ENCODE measurements at regions not wholly inside any gene's neighbourhood (a gene's known extent, or its start where the extent isn't known, plus 50 kb on each side); places are given as distances from the start of the nearest gene placed in this dataset.

DNA sequence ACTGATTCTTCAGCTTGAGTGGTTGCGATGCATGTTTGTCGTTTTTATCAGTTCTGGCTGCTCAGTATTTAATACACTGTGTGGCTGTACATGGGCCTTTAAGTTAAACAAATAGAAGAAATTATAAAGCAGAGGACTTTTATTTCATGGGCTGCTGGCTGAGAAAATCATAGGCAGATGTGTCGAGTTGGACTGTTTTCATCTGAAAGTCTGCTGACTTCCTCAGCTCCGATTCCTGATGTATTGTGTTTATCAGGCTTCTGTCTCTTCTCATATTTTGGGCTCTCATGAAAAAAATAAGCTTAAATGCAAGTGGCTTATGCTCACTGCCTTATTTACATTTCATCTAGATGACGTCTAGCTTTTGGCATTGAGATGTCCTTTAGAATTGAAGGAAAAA is 129.5 kb upstream of the GGTLC1 start:
- Histone ChIP-seq H3K27me3 (replicated peaks; ENCODE audit: insufficient read depth, low read depth, low read length, poor library complexity) (no peaks in the 10 kb centered on the region), H3K9me3 (ENCODE audit: low read depth, low read length, poor library complexity, severe bottlenecking) (no peaks in the 10 kb centered on the region), H3K4me3 (ENCODE audit: low read depth, low read length, poor library complexity, severe bottlenecking) (no peak overlapping the region), H3K4me1 (ENCODE audit: insufficient read depth, low read length, poor library complexity, severe bottlenecking) (peaks cover 3% of the 10 kb centered on the region), H3K36me3 (ENCODE audit: insufficient read depth, low read length, poor library complexity, severe bottlenecking) (no peaks in the 10 kb centered on the region), H3K27ac (ENCODE audit: low read depth, low read length, poor library complexity, severe bottlenecking) (no peak overlapping the region)
- CTCF ChIA-PET = no interaction called here
- POLR2A ChIA-PET (ENCODE audit: low non-redundant PET) = no interaction called here
- intact Hi-C loops (cut with micrococcal nuclease; ENCODE audit: unreplicated experiment) = no loop called here
- TF ChIP-seq, protein P1, sequence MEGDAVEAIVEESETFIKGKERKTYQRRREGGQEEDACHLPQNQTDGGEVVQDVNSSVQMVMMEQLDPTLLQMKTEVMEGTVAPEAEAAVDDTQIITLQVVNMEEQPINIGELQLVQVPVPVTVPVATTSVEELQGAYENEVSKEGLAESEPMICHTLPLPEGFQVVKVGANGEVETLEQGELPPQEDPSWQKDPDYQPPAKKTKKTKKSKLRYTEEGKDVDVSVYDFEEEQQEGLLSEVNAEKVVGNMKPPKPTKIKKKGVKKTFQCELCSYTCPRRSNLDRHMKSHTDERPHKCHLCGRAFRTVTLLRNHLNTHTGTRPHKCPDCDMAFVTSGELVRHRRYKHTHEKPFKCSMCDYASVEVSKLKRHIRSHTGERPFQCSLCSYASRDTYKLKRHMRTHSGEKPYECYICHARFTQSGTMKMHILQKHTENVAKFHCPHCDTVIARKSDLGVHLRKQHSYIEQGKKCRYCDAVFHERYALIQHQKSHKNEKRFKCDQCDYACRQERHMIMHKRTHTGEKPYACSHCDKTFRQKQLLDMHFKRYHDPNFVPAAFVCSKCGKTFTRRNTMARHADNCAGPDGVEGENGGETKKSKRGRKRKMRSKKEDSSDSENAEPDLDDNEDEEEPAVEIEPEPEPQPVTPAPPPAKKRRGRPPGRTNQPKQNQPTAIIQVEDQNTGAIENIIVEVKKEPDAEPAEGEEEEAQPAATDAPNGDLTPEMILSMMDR (conservative IDR thresholded peaks at IDR 0.05; ENCODE audit: low read depth, low read length) = no peak
- TF ChIP-seq EZH2 (IDR thresholded peaks at IDR 0.05; ENCODE audit: borderline replicate concordance, low read depth, low read length, poor library complexity, severe bottlenecking) = no peak
- no peak for DNase-seq (ENCODE audit: low spot score)
- no TSS peak for BruUV-seq (replicated peaks)

DNA sequence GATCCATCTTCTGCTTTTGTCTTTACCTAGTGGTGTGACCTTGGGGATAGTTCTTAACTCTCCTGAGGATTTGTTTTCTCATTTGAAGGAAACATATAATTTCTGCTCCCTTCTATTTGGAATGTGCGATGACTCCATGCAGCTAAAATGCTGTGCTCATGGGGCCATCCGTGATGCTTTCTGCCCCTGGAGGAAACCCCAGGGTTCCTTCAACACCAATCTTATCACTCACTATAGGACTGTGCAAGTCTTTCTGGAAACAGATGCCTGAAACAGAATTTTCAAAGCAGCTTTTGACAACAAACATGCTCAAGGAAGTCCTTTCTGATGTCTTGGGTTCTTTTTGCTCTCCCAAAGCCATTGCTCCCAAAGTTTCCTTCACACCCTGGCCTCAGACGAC is 128.8 kb upstream of the GGTLC1 start:
- H3K27me3 ChIP-seq (replicated peaks; ENCODE audit: insufficient read depth, low read depth, low read length, poor library complexity) = no peaks in the 10 kb centered on the region
- H3K9me3 ChIP-seq (ENCODE audit: low read depth, low read length, poor library complexity, severe bottlenecking) = no peaks in the 10 kb centered on the region
- no peaks in the 10 kb centered on the region for H3K36me3 ChIP-seq (ENCODE audit: insufficient read depth, low read length, poor library complexity, severe bottlenecking)
- H3K4me3 ChIP-seq (ENCODE audit: low read depth, low read length, poor library complexity, severe bottlenecking) = no peak overlapping the region
- DNase-seq (ENCODE audit: low spot score) = no peak
- CTCF ChIA-PET = no interaction called here
- BruUV-seq (replicated peaks) = no TSS peak
- intact Hi-C loops (cut with micrococcal nuclease; ENCODE audit: unreplicated experiment) = no loop called here
- no peak overlapping the region for H3K27ac ChIP-seq (ENCODE audit: low read depth, low read length, poor library complexity, severe bottlenecking)
- peaks cover 3% of the 10 kb centered on the region for H3K4me1 ChIP-seq (ENCODE audit: insufficient read depth, low read length, poor library complexity, severe bottlenecking)
- TF ChIP-seq, protein P1 (conservative IDR thresholded peaks at IDR 0.05; ENCODE audit: low read depth, low read length) = no peak
- no peak for TF ChIP-seq EZH2 (IDR thresholded peaks at IDR 0.05; ENCODE audit: borderline replicate concordance, low read depth, low read length, poor library complexity, severe bottlenecking)
- POLR2A ChIA-PET (ENCODE audit: low non-redundant PET) = no interaction called here

DNA sequence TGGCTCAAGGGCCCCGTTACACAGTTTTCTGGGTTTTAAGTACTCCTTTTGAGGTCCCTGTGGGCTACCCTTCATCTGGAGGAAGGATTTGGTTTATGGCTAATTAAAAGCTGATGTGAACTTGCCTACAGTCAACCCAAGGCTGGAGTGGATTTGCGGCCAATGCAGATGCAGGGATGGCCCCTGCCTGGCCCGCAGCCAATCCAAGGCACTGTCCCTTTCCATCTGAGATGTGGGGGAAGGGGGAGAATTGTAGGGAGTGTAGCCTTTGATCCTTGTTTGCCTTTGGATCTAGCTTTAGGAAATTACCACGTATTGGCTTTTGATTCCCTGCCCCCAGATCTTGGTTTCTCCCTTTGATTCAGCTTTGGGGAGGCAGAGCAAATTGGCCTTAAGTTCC is 128.0 kb upstream of the GGTLC1 start:
- DNase-seq (ENCODE audit: low spot score) = no peak
- Histone ChIP-seq H3K4me3 (ENCODE audit: low read depth, low read length, poor library complexity, severe bottlenecking) (no peak overlapping the region), H3K27ac (ENCODE audit: low read depth, low read length, poor library complexity, severe bottlenecking) (no peak overlapping the region), H3K9me3 (ENCODE audit: low read depth, low read length, poor library complexity, severe bottlenecking) (no peaks in the 10 kb centered on the region), H3K36me3 (ENCODE audit: insufficient read depth, low read length, poor library complexity, severe bottlenecking) (no peaks in the 10 kb centered on the region), H3K27me3 (replicated peaks; ENCODE audit: insufficient read depth, low read depth, low read length, poor library complexity) (no peaks in the 10 kb centered on the region), H3K4me1 (ENCODE audit: insufficient read depth, low read length, poor library complexity, severe bottlenecking) (peaks cover 3% of the 10 kb centered on the region)
- no TSS peak for BruUV-seq (replicated peaks)
- ChIA-PET POLR2A (ENCODE audit: low non-redundant PET) (no interaction called here), CTCF (no interaction called here)
- TF ChIP-seq, protein P1 (conservative IDR thresholded peaks at IDR 0.05; ENCODE audit: low read depth, low read length) = no peak
- TF ChIP-seq EZH2 (IDR thresholded peaks at IDR 0.05; ENCODE audit: borderline replicate concordance, low read depth, low read length, poor library complexity, severe bottlenecking) = no peak
- intact Hi-C loops (cut with micrococcal nuclease; ENCODE audit: unreplicated experiment) = no loop called here

All from A673 (cell line).